HCT116 (cell line): ENCODE measurements at regions not wholly inside any gene's neighbourhood (a gene's known extent, or its start where the extent isn't known, plus 50 kb on each side); places are given as distances from the start of the nearest gene placed in this dataset.

Source experiments
- ATAC-seq: fragments of 200-7000 bp; cut with Tn5 transposase; 2 replicates; pipeline ENCODE4 v1.9.1; 2020; ENCODE audit warnings: mild to moderate bottlenecking, moderate library complexity
- BruUV-seq: library from RNA; stranded (reverse); fragments of 400-500 nt; replicated peaks from 2 replicates; lab custom pipeline; 2021; lab: Mats Ljungman, UMichigan
- CTCF ChIA-PET: fragments of 300-600 bp; sonication (Branson Sonifier 250); formaldehyde crosslinking; loops from one replicate; lab custom pipeline; 2021; ENCODE audit warnings: antibody characterized with exemption; lab: Charles Lee
- POLR2A ChIA-PET: fragments of 300-600, 350-600 bp; sonication (Branson Sonifier 250); formaldehyde crosslinking; loops from one replicate; lab custom pipeline; 2021; ENCODE audit warnings: antibody characterized with exemption; lab: Charles Lee
- RAD21 ChIA-PET, 2 experiments: fragments of 300-600 bp; sonication (Branson Sonifier 250); formaldehyde crosslinking; loops; one replicate each; lab custom pipeline; 2023; ENCODE audit warnings: low total read pairs in 2 of 2; ENCODE audit not compliant: uncharacterized antibody in 2 of 2, unreplicated experiment in 2 of 2, low non-redundant PET in 1 of 2; lab: Charles Lee
- DNase-seq: peaks from one replicate; pipeline ENCODE4 v3.0.0-alpha.2; 2010; ENCODE audit warnings: low read depth, low spot score
- H2AFZ ChIP-seq: fragments of 200-600 bp; shearing (Covaris generic), sonication (generic); 2 replicates; pipeline ENCODE4 v1.6.1; 2017; ENCODE audit warnings: low read depth, mixed run types, mixed read lengths, antibody characterized with exemption, low read length; ENCODE audit not compliant: poor library complexity, severe bottlenecking
- H3K27ac ChIP-seq: 2 replicates; pipeline ENCODE4 v1.5.1; 2012; ENCODE audit warnings: low read depth, low read length
- H3K27me3 ChIP-seq: fragments of 200-600 bp; sonication (generic); 2 replicates; pipeline ENCODE4 v1.6.1; 2016; ENCODE audit warnings: mixed run types, low read length, mixed read lengths; ENCODE audit not compliant: insufficient read depth
- H3K36me3 ChIP-seq, 2 experiments: fragments of 200-500 bp in 1 of 2; fragments of 200-600 bp in 1 of 2; sonication (Bioruptor generic) in 1 of 2; sonication (generic) in 1 of 2; 2 replicates each; pipeline versions ENCODE4 v1.5.1 to v1.6.1; 2014 to 2016; ENCODE audit warnings: low read length in 2 of 2, inconsistent platforms in 1 of 2, mixed read lengths in 1 of 2, mixed run types in 1 of 2; ENCODE audit not compliant: insufficient read depth in 2 of 2, control insufficient read depth in 1 of 2
- H3K4me1 ChIP-seq, 2 experiments: fragments of 200-600 bp in 1 of 2; sonication (generic) in 1 of 2; 2 replicates each; pipeline versions ENCODE4 v1.5.1 to v1.6.1; 2012 to 2017; ENCODE audit warnings: low read length in 2 of 2, inconsistent platforms in 1 of 2, mild to moderate bottlenecking in 1 of 2, mixed read lengths in 1 of 2, mixed run types in 1 of 2, moderate library complexity in 1 of 2; ENCODE audit not compliant: insufficient read depth in 2 of 2, control insufficient read depth in 1 of 2
- H3K4me2 ChIP-seq: fragments of 200-600 bp; sonication (generic); 2 replicates; pipeline ENCODE4 v1.6.1; 2017; ENCODE audit warnings: mixed run types, low read length, mixed read lengths
- H3K4me3 ChIP-seq, 2 experiments: fragments of 200-600 bp in 1 of 2; sonication (generic) in 1 of 2; replicated peaks in 1 of 2; 2 replicates each; pipeline ENCODE4 v1.5.1; 2011 to 2016; ENCODE audit warnings: low read length in 2 of 2, control low read depth in 1 of 2, low read depth in 1 of 2, mild to moderate bottlenecking in 1 of 2, mixed read lengths in 1 of 2, mixed run types in 1 of 2
- H3K79me2 ChIP-seq: fragments of 200-600 bp; sonication (generic); 2 replicates; pipeline ENCODE4 v1.6.1; 2017; ENCODE audit warnings: mild to moderate bottlenecking, mixed run types, low read length, moderate library complexity, mixed read lengths; ENCODE audit not compliant: insufficient read depth
- H3K9ac ChIP-seq: fragments of 200-600 bp; sonication (generic); 2 replicates; pipeline ENCODE4 v1.6.1; 2016; ENCODE audit warnings: low read length, mixed read lengths
- H3K9me2 ChIP-seq: fragments of 200-600 bp; sonication (generic), shearing (Covaris generic); 2 replicates; pipeline ENCODE4 v1.6.1; 2017; ENCODE audit warnings: mixed run types, mild to moderate bottlenecking, moderate library complexity; ENCODE audit not compliant: insufficient read depth
- H3K9me3 ChIP-seq, 2 experiments: fragments of 200-500 bp in 1 of 2; fragments of 200-600 bp in 1 of 2; sonication (Bioruptor generic) in 1 of 2; sonication (generic) in 1 of 2; 2 replicates each; pipeline ENCODE4 v1.6.1; 2014 to 2017; ENCODE audit warnings: low read length in 2 of 2, mixed read lengths in 2 of 2, inconsistent platforms in 1 of 2, low read depth in 1 of 2, mild to moderate bottlenecking in 1 of 2, mixed run types in 1 of 2, moderate library complexity in 1 of 2; ENCODE audit not compliant: control insufficient read depth in 1 of 2, insufficient read depth in 1 of 2
- H4K20me1 ChIP-seq: fragments of 200-600 bp; sonication (generic), shearing (Covaris generic); 2 replicates; pipeline ENCODE4 v1.6.1; 2017; ENCODE audit warnings: mixed run types, mild to moderate bottlenecking, moderate library complexity; ENCODE audit not compliant: insufficient read depth
- ATF3 ChIP-seq: IDR thresholded peaks from 2 replicates; pipeline ENCODE4 v1.6.1; 2012
- CEBPB ChIP-seq: IDR thresholded peaks from 2 replicates; pipeline ENCODE4 v1.6.1; 2012; ENCODE audit warnings: low read depth
- CTCF ChIP-seq, 3 experiments: fragments of 200-600 bp in 1 of 3; sonication (generic) in 1 of 3; IDR thresholded peaks in 2 of 3; conservative IDR thresholded peaks in 1 of 3; 2 replicates each; pipeline ENCODE4 v1.5.1; 2012 to 2017; ENCODE audit warnings: low read depth in 2 of 3, low read length in 2 of 3, antibody characterized with exemption in 1 of 3, borderline replicate concordance in 1 of 3, control low read depth in 1 of 3, mild to moderate bottlenecking in 1 of 3, mixed read lengths in 1 of 3, mixed run types in 1 of 3, moderate library complexity in 1 of 3; ENCODE audit not compliant: insufficient read depth in 1 of 3
- EGR1 ChIP-seq: IDR thresholded peaks from 2 replicates; pipeline ENCODE4 v1.6.1; 2012; ENCODE audit warnings: low read depth
- EZH2 ChIP-seq: fragments of 200-600 bp; sonication (generic); IDR thresholded peaks from 2 replicates; pipeline ENCODE4 v1.6.1; 2017; ENCODE audit warnings: antibody characterized with exemption, mixed run types
- EZH2phosphoT487 ChIP-seq: fragments of 200-600 bp; IDR thresholded peaks from 2 replicates; pipeline ENCODE4 v1.6.1; 2018; ENCODE audit warnings: antibody characterized with exemption, borderline replicate concordance
- FOSL1 ChIP-seq: IDR thresholded peaks from 2 replicates; pipeline ENCODE4 v1.6.1; 2012; ENCODE audit warnings: low read depth
- REST ChIP-seq: IDR thresholded peaks from 2 replicates; pipeline ENCODE4 v1.6.1; 2012; ENCODE audit warnings: low read depth
- SP1 ChIP-seq: IDR thresholded peaks from 2 replicates; pipeline ENCODE4 v1.6.1; 2012; ENCODE audit warnings: low read depth
- YY1 ChIP-seq: IDR thresholded peaks from 2 replicates; pipeline ENCODE4 v1.6.1; 2011; ENCODE audit warnings: low read length, low read depth, moderate library complexity, mild to moderate bottlenecking; ENCODE audit not compliant: insufficient replicate concordance; ENCODE audit errors: extremely low read depth
- intact Hi-C: fragments of 100-400 bp; cut with micrococcal nuclease; formaldehyde crosslinking; loops from 2 replicates; pipeline ENCODE4 v1.10.0; 2022

- Histone ChIP-seq H3K27ac (no peak overlapping the region), H3K79me2 (no peaks in the 10 kb centered on the region), H3K4me1 (no peaks in the 10 kb centered on the region), H4K20me1 (no peaks in the 10 kb centered on the region), H3K27me3 (peaks cover 34% of the 10 kb centered on the region), H3K36me3 (no peaks in the 10 kb centered on the region), H2AFZ (no peak overlapping the region), H3K4me2 (no peak overlapping the region), H3K9me3 (no peaks in the 10 kb centered on the region), H3K9me2 (no peaks in the 10 kb centered on the region), H3K4me3 (no peak overlapping the region), H3K9ac (no peak overlapping the region)
- ChIA-PET POLR2A (no interaction called here), CTCF (no interaction called here), RAD21 (no interaction called here)
- intact Hi-C loops = no loop called here
- no peak for ATAC-seq
- TF ChIP-seq CTCF (IDR thresholded peaks at IDR 0.05 in 2 of 3, conservative IDR thresholded peaks at IDR 0.05 in 1 of 3; ENCODE audit: borderline replicate concordance in 1 of 3, insufficient read depth in 1 of 3, low read depth in 2 of 3, low read length in 2 of 3) (no peak), SP1 (no peak), REST (no peak), FOSL1 (no peak), EZH2 (no peak), YY1 (no peak), EGR1 (no peak), EZH2phosphoT487 (no peak), ATF3 (no peak), CEBPB (no peak)
- BruUV-seq = no TSS peak
- DNase-seq = no peak
Observed at GRCh38 chr18:47501946-47502345, 250.5 kb upstream of the SKOR2 start.
